GM12878 (cell line): ENCODE measurements at regions not wholly inside any gene's neighbourhood (a gene's known extent, or its start where the extent isn't known, plus 50 kb on each side); places are given as distances from the start of the nearest gene placed in this dataset.
A peak's percentile ranks its signal among the peaks of the same experiment; 100 is the strongest.

Experiments
- CEBPB ChIP-seq, 2 experiments: fragments of 150-350 bp in 1 of 2; IDR thresholded peaks; 2 replicates each; pipeline ENCODE4 v1.6.1; 2012 to 2014; ENCODE audit warnings: low read depth in 2 of 2, low read length in 2 of 2, borderline replicate concordance in 1 of 2, inconsistent platforms in 1 of 2
- CTCF ChIP-seq, 3 experiments: IDR thresholded peaks in 2 of 3; conservative IDR thresholded peaks in 1 of 3; 2 replicates each; pipeline ENCODE4 v1.5.1; 2011; ENCODE audit warnings: low read depth in 3 of 3, low read length in 3 of 3, mild to moderate bottlenecking in 3 of 3, control low read depth in 2 of 3, moderate library complexity in 2 of 3, inconsistent platforms in 1 of 3, mixed read lengths in 1 of 3; ENCODE audit not compliant: control insufficient read depth in 2 of 3, insufficient read depth in 1 of 3; ENCODE audit errors: extremely low read depth in 1 of 3
- CUX1 ChIP-seq: IDR thresholded peaks from 2 replicates; pipeline ENCODE4 v1.6.1; 2012; ENCODE audit warnings: improper control_type of control experiment, low read depth, low read length; ENCODE audit not compliant: insufficient replicate concordance
- ETV6 ChIP-seq, 2 experiments: fragments of 450-650 bp in 1 of 2; IDR thresholded peaks in 1 of 2; conservative IDR thresholded peaks in 1 of 2; 2 replicates each; pipeline ENCODE4 v1.6.1; 2014; ENCODE audit warnings: antibody characterized with exemption in 1 of 2, borderline replicate concordance in 1 of 2, low read depth in 1 of 2, mild to moderate bottlenecking in 1 of 2, moderate library complexity in 1 of 2
- MAX ChIP-seq: IDR thresholded peaks from 2 replicates; pipeline ENCODE4 v1.6.1; 2012; ENCODE audit warnings: low read depth, low read length, improper control_type of control experiment
- PBX3 ChIP-seq: IDR thresholded peaks from 2 replicates; pipeline ENCODE4 v1.6.1; 2011; ENCODE audit warnings: mild to moderate bottlenecking, low read depth, low read length, moderate library complexity; ENCODE audit not compliant: insufficient replicate concordance
- SREBF1 ChIP-seq: IDR thresholded peaks from 2 replicates; pipeline ENCODE4 v1.6.1; 2012; ENCODE audit warnings: mild to moderate bottlenecking, low read length
- SRF ChIP-seq, 2 experiments: IDR thresholded peaks; 2 replicates each; pipeline ENCODE4 v1.6.1; 2011; ENCODE audit warnings: low read depth in 2 of 2, low read length in 2 of 2, mild to moderate bottlenecking in 1 of 2, moderate library complexity in 1 of 2

- TF ChIP-seq SREBF1 (no peak), CEBPB (IDR thresholded peaks at IDR 0.05; ENCODE audit: borderline replicate concordance in 1 of 2, low read depth in 2 of 2, low read length in 2 of 2) (no peak), CUX1 (no peak), SRF (IDR thresholded peaks at IDR 0.05; ENCODE audit: low read depth in 2 of 2, low read length in 2 of 2) (no peak), PBX3 (no peak), MAX (no peak), CTCF (IDR thresholded peaks at IDR 0.05 in 2 of 3, conservative IDR thresholded peaks at IDR 0.05 in 1 of 3; ENCODE audit: control insufficient read depth in 2 of 3, extremely low read depth in 1 of 3, insufficient read depth in 1 of 3, low read depth in 3 of 3, low read length in 3 of 3) (no peak), ETV6 (conservative IDR thresholded peaks at IDR 0.05 in 1 of 2, IDR thresholded peaks at IDR 0.05 in 1 of 2; ENCODE audit: borderline replicate concordance in 1 of 2, low read depth in 1 of 2) (0 out of 4 replicates have a peak, but pooled peaks of 1 of the 2 experiments have one; percentile 25)
Measured at GRCh38 chr17:45575126-45575885, 84.8 kb upstream of the PLEKHM1 start.
